ENCODE measurements at regions not wholly inside any gene's neighbourhood (a gene's known extent, or its start where the extent isn't known, plus 50 kb on each side); places are given as distances from the start of the nearest gene placed in this dataset.
"Not testable (repeated sequence)": the region's sequence is repeated elsewhere in the genome, so short reads cannot be mapped to it uniquely, and the experiment has no call there.

DNA sequence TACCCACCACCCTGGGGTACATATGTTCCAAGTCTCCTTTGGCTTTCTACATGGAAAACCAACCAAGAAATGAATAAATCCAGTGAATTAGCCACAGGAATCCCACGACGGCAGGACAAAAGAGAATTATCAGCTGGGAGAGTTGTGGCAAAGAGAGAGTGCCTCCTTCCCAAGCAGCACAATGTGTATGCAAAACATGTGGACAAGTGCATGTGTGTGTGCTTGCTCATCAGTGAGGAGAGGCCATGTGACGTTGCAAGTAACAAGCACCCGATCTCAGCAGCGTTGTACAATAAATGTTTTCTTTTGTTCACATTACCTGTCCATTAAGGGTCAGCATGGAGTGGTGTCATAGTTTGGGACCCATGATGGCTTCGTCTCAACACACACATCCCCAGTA lies 50.0 kb upstream of the EMX2 start:
- no peak for DNase-seq

DNA sequence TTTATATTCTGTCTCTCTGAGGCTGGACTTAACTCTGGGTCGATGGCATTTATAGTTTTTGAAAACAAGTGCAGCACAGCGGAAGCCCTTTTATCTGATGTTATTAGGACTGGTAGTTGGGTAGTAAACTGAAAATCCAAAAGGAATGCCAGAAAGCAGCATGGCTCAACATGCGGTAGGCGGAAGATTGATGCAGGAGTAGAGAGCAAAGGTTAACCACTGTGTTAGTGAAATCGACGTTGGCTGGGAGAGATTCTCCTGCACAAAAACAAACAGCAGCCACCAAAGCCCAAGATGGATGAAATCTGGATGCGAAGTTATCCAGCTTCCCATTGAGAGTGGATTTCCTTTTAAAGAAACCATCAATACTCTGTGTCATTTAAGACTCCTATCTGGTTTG lies 54.5 kb upstream of the EMX2 start:
- no peak for DNase-seq

DNA sequence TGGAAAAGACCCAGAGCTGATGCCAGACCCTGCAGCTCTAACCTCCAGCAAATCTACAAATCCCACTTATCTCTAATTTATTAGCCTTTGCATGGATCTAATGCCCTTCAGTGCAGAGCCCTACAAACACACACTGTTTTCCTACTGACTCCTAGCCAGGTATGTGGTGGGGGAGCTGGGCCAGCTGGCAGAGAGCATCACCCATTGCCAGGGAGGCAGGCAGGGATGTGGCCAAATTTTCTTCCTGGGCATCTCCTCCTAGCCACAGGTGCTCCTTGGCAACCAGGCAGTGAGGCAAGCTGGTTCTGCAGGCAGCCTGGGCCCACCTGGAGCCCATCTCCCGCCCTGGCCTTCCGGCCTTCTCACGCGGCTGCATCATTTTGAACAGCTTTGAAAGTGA lies 55.9 kb upstream of the EMX2 start:
- DNase-seq: no peak

DNA sequence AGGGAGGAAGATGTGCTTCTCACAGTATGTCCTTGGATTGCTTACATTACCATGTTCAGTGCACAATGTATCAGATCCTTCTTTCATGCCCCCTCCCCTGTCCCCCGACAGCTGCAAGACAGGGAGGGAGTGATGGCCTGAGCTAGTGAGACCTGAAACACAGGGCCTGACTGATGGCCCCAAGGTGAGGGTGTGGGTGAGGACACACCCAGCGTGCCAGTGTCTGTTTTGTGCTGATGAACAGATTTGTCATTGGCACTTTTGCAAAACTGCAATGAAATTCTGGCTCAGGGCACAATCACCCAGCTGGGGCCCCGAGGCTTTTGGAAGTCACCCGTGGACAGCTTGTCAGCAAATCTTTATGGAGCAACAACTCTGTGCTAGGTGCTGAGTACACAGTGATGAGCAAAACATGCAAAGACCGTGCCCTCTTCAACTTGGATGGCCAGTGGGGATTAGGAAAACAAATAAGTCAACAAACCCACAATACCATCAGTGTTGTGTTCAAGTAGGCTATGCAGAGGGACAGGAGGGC lies 59.4 kb upstream of the EMX2 start:
- DNase-seq: no peak

DNA sequence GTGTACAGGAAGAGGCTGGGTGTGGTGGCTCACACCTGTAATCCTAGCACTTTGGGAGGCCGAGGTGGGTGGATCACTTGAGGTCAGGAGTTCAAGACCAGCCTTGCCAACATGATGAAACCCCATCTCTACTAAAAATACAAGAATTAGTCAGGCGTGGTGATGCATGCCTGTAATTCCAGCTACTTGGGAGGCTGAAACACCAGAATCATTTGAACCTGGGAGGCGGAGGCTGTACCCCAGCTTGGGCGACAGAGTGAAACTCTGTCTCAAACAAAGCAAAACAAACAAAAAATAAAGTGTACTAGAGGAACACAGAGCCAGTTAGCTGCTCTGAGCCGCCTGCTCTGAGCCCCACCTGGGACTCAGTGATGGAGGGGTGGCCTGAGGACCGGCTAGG lies 61.5 kb upstream of the EMX2 start:
- not testable (repeated sequence) for DNase-seq

DNA sequence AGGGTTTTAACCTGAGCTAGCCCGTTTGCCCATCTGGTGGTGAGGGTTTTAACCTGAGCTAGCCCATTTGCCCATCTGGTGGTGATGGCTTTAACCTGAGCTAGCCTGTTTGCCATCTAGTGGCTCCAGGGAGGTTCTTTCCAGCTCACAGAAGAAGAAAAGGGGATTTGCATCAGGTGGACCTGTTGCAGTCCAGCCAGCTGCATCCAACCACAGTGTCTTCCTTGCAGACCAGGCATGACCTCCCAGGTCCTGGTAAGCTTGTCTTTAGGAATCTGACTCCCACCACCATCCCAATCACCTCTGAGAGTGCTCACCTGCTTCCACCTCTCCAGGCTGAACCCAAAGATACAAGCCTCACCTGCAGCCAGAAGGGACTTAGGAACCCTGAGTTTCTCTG lies 62.4 kb upstream of the EMX2 start:
- no peak for DNase-seq

DNA sequence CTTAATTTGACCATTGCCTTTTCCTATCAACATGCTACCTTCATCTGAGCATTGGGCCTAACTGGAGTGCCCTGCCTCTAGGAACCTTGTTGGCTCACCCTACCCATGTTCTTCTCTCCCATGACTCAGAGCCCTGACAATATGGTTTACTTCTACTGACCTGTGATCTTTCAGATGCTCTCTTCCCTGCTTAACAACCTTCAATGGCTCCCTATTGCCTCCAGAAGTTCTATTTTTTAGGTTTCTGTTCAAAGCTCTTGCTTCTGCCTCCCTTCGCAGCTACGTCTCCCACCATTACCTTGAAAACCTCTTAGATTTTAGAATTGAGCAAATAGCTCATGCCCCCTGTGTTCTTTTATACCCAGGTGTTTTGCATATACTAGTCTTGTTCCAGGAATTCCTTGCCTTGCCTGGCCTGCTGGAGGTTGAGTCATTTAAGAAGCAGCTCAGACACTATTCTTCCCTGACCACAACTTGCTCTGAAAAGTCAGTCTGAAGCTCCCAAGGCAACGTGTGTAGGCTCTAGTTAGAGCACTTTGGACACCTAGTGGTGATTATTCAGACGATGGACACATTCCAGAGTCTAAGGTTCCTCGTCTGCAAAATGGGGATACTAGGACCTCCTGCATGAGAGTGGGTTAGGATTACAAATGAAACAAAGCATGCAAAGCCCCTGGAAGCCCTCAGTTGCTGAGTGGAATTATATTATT lies 64.4 kb upstream of the EMX2 start:
- no peak for DNase-seq

DNA sequence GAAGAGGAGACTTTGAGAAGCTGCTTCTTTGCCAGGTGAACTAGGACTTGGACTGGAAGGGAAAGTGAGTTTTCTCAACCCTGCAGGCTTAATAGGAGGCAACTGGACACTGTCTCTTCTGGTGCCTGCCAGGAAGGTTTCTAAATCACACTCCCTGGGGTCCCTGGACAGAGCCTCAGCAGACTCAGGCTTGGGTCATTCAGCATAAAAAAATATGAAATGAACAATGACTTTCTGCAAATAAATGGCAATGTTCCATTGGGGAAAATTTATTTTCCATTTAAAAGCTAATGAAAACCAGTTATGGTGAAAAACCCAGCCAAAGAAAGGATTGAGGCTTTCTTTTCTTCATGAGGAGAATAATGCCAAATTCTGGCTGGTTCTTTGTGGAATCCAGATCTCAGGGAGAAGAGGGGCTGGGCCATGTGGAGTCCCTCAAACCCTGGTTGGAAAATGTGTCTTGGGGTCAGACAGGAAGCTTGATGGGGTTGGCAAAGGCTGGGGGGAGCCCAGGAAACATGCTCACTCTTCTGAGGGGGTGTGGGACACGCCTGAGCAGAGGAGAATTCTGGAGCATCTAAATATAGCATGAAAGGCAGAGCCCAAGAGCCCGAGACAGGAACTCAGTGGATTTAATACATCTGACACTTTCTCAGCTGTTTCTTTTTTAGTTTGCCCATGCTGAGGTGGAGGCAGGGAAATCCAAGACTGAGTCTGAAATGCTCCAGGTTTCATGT lies 65.2 kb upstream of the EMX2 start:
- DNase-seq: no peak

DNA sequence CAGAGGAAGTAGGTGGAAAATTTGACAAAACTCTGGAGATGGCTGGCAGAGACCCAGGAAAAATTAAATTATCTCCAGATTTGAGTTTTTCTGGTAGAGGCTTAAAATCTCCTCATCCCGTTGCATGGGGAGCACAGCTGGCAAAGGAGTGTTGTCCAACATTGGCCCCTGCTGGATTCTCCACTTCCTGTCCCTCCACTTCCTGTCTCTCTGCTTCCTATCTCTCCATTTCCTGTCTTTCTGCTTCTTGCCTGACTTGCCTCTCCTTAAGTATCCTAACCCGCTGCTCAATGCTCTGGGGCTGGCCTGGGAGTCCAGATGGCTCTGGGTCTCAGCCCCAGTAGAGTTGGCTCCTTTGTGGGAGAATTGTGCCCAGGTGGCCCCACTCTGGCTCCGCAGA lies 65.8 kb upstream of the EMX2 start:
- no peak for DNase-seq

DNA sequence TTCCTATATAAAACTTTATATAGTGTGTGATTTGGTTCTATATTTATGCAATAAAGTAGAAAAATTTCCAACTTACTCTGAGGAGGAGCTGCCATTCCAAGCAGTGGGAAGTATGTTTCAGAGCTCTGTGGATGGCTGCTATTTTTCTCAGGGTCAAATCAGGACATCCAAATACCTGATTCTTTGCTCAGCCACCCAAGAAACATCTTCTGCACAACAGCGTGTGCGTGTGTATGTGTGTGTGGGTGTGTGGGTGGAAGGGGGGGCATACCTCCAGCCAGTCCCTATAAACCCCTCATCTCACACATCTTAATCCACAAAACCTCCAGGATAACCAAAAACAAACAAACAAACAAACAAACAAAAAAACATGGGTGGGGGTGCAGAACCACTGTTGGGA lies 66.3 kb upstream of the EMX2 start:
- DNase-seq: no peak

DNA sequence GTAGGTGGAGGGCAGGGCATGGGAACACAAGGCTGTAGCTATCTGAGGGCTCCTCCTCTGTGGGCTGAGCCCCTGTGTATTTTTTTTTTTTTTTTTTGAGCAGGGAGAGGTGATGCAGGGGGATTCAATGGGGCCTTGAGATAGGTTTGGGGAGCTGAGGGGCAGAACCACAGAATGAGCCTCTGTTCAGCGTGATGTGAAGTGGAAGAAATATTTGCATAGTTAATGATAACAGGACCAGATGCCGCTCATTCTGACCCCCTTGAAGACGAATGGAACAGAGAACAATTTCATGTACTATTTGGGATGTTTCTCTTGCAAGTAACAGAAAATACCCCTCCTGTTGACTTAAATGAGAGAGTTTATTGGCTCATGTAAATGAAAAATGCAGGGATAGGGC lies 69.7 kb upstream of the EMX2 start:
- DNase-seq: no peak

DNA sequence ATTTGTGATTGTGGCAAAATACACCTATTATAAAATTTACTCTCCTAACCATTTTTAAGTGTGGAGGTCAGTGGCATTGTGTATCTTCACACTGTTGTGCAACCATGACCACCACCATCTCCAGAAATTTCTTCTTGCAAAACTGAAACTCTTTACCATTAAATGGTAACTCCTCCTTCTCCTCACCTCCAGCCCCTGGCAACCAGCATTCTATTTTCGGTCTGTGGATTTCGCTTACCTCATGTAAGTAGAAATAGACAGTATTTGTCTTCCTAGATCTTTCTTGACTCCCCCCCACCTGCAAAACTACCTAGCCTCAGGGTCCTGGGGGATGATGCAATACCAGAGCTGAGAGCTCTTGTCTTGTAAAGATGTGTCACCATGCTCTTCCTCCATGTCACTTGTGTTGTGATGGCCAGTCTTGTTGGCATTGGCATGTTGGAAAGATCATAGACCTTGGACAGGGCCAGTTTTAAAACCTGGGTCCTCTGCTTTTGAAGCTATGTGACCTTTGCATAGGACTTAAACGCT lies 71.1 kb upstream of the EMX2 start:
- no peak for DNase-seq

DNA sequence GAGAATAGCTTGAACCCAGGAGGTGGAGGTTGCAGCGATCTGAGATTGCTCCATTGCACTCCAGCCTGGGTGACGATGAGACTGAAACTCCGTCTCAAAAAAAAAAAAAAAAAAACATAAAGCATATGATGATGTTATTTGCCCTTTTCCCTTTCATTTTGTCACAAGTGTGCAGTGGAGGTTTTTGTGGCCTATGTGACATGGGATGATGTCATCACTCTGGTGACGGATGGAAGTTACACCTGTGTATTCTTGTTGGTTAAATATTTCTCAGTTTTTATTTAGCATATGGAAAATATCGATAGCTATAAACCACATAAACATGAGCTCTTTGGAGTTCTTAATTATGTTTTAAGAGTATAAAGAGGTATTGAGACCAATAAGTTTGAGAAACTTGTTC lies 71.8 kb upstream of the EMX2 start:
- DNase-seq: no peak

DNA sequence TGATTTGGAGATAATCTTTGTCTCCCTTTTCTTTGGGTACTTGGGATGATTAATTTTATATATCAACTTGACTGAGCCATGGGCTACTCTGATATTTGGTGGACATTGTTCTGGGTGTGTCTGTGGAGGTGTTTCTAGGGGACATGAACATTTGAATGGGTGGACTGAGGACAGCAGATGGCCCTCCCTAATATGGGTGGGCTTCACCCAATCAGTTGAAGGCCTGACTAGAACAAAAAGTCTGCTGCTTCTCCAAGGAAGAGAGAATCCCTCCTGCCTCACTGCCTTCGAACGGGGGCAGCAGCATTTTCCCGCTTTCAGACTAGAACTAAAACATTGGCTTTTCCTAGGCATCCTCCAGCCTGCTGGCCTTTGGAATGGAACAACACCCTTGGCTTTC lies 73.9 kb upstream of the EMX2 start:
- no peak for DNase-seq

DNA sequence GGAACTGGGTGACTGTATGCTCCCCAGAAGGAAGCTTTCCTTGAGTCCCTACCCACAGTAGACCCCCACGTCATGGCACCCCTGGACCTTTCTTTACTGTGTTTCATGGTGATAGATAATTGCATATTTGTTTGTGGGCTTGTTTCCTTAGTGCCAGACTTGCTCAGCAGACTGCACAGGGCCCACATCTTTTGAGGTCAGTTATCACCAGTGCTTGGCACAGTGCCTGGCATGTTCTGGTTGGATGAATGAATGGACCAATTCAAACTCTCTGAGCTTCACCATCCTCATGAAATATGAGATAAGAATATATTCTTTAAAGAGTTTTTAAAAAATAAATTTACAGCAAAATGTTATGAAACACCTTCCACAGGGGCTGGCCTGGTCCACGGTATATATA lies 78.4 kb upstream of the EMX2 start:
- no peak for DNase-seq

DNA sequence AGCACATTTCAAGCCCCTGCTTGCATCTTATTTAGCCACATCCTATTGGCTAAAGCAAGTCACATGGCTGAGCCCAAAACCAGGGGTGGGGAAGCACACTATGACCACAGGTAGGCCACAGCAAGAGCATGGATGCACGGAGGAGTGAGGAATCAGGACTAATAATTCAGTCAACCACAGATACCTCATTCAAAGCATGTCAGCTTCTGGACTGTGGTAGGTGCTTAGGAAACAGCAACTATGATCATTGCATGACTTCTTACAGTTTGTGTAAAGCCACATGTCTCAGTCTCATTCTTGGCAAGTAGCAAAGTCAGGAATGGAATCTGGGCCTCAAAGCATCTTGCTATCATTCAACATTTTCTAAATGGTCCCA lies 79.0 kb upstream of the EMX2 start:
- DNase-seq: no peak

DNA sequence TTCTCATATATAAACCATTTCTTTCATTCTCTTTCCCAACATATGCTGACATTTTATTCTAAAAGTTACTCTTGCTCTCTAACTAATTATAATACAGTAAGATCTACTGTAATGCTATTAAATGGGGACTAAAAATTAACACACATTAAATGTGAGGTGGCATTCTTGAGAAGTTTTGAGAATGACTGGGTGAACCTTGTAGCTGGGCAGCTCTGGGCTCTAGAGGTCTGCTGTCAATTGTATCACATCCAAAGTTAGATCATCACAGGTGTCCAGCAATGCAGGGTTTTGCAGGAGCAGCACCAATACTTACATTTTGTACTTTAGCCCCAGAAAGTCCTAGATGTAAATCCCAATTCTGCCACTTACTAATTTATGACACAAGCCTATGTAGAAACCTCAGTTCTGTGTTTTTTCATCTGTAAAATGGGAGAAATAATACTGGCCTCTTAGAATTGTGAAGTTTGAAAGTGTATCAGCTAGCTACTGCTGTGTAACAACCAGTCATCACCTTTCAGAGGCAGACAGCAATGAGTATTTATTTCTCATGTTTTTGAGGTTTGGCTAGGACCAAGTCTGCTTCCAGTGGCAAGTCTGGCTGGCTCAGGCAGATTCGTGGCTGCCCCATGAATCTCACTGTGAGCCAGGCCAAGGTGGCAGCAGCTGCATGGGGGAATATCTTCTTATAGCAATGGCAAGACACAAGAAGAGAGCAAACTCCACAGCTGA lies 79.6 kb upstream of the EMX2 start:
- no peak for DNase-seq

DNA sequence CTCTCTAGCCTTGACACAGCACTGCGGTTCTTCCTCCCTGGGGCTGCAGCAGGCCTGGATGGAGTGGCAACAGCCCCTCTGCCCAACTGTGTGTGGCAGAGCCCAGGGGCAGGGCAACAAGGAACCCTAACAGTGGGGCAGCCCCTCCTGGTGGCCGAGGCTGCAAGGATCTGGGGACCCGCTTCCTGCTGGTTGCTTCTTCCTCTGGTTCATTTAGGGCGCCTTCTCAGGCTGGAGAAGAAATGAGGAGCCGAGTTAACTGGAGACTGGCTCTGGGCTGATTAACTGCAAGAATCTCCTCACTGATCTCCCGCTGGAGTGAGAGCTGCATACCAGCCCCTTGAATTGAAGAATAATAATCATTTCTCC lies 80.1 kb upstream of the EMX2 start:
- no peak for DNase-seq

DNA sequence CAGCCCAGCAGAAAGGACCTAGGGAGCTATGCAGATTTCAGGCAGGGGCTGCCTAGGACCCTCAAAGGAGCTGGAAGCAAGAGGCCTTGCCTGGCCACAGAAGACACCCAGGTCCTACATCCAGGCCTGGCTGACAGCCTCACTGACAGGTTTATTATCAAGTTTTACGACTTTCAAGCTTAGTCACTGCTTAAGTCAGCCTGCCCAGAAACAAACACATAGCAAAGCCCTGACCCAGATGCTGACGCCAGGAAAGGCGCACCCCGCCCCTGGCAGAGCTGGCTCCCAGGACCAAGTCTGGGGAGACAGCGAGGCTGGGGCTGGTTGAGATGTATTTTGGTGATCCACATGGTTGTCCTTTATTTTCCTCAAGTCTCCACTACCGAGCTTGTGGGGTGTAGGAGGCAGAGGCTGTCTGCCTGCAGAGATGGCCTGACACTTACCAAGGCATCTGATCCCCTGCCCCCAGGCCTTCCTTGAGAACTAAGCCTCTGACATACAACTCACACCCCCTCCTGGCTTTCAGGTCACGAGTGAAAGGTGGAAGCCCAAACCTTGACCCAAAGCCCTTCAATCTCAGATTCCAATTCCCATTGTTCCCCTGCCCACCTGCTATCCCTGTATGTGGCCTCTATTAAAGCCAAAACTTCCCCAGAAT lies 80.7 kb upstream of the EMX2 start:
- DNase-seq: no peak

DNA sequence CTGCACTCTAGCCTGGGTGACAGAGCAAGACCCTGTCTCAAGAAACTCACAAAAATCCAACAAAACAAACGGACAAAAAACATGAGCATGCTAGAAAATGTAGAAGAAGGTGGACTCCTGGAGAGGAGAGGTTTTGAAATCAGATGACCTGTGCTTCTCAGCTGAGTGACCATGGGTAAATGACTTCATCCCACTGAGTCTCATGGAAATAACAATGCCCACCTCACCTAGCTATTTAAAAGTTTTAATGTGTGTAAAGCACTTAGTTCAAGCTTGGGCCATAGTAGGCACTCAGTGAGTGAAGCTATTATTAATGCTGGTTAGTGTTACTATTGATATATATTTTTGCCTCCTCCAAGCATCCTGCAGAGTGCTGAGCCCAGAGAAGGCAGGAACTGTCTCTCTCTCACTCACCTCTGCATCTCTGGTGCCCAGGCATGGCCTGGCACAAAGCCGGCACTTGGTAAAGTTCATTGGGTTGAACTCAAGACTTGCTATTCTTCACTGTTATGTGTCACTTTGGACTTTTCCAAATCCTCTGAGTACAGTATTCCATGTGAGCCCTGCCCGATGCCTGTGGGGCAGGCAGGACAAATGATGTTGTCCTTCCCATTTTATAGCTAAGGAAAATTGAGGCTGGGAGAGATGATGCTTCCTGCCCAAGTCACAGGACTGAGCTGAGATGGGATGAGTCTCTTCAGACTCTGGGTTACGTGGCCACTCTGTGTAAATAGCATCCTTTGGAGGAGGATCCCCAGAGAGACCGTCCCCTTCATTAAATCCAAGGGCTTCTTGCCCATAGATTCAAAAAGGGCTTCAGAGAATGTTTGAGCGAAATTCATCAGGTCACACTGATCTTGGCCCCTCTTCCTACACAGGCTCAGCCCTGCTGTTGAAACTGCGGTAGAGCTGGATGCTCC lies 81.4 kb upstream of the EMX2 start:
- no peak for DNase-seq

DNA sequence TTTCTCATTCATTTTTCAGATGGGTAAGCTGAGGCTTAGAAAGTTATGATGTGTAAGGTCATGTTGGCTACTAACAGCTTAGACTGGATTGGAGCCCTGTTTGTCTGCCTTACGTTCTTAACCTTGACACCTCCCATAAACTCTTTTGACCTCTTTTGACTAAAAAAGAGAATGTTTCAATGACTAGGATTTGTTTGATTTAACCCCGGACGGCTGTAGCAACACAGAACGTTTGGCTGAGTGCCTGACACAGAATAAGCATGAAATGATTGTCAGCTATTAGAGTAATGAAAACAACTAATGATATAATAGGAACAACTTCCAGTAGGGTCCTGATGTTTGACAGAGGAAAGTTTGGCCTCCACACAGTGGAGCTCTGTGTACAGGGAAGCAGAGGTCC lies 83.3 kb upstream of the PDZD8 start:
- no peak for DNase-seq

DNA sequence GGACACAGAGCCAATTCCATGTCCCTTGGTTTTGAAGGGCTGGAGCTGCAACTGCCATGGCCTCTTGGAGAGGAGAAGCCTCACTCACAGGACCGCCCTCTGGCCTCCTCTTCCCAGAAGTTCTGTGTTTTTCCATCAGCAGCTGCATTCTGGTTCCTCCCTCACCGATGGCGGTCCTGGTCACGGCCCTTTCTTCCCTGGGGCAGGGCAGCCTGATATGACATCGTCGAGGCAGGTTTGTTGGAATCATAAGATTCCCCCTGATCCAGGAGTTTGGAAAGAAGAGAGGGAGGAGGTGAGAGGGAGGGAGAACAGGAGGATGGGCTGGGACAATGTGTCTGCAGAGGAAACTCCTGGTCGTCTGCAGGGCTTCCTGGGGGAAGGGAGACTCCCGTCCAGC lies 82.7 kb upstream of the PDZD8 start:
- DNase-seq: no peak
